Retinal pigment epithelial cell (primary cell): ENCODE measurements at regions not wholly inside any gene's neighbourhood (a gene's known extent, or its start where the extent isn't known, plus 50 kb on each side); places are given as distances from the start of the nearest gene placed in this dataset.

ENCODE experiments used
- DNase-seq: peaks from one replicate; pipeline ENCODE4 v3.0.0-alpha.2; 2010; ENCODE audit warnings: low read depth
- H3K4me3 ChIP-seq: 2 replicates; pipeline ENCODE4 v1.5.1; 2011; ENCODE audit warnings: mild to moderate bottlenecking, low read length, control low read depth, moderate library complexity
- TF ChIP-seq, protein P1 (sequence below): conservative IDR thresholded peaks from 2 replicates; pipeline ENCODE4 v1.5.1; 2011; ENCODE audit warnings: low read depth, low read length, control low read depth, inconsistent platforms

DNA sequence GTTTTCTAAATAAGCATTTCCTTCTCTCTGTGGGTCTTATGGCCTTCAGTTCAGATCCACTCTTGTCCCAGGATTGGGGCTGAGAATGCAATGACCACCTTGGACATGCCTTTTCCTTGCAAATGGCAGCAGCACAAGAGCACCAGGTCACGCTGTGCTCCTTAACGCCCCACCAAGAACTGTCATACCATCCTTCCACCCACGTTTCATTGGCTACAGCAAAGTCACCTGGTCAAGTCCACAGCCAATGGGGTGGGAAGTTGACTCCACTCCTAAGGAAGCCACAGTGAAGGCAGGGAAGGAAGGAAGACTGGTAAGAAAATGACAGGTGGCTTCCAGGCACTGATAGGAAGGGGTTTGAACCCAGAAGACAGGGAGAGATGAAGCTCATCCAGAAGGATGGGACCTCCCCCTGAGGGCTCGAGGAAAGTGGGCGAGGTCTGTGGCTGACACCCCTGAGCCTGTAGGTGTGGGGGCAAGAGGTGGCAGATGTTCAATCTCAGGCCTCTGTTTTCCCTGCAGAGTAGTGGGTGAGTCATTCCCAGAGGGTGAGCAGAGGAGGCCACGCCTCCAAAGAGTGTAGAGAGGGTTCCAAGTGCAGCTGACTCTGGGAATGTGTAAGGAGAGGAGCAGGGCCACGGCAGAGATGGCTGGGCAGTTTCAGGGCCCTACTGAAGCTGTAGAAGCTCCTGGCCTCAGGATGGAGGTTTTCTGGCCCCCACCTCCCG is 113.5 kb upstream of the VRK1 start:
- no peak overlapping the region for H3K4me3 ChIP-seq
- no peak for DNase-seq
- TF ChIP-seq, protein P1, sequence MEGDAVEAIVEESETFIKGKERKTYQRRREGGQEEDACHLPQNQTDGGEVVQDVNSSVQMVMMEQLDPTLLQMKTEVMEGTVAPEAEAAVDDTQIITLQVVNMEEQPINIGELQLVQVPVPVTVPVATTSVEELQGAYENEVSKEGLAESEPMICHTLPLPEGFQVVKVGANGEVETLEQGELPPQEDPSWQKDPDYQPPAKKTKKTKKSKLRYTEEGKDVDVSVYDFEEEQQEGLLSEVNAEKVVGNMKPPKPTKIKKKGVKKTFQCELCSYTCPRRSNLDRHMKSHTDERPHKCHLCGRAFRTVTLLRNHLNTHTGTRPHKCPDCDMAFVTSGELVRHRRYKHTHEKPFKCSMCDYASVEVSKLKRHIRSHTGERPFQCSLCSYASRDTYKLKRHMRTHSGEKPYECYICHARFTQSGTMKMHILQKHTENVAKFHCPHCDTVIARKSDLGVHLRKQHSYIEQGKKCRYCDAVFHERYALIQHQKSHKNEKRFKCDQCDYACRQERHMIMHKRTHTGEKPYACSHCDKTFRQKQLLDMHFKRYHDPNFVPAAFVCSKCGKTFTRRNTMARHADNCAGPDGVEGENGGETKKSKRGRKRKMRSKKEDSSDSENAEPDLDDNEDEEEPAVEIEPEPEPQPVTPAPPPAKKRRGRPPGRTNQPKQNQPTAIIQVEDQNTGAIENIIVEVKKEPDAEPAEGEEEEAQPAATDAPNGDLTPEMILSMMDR: no peak

DNA sequence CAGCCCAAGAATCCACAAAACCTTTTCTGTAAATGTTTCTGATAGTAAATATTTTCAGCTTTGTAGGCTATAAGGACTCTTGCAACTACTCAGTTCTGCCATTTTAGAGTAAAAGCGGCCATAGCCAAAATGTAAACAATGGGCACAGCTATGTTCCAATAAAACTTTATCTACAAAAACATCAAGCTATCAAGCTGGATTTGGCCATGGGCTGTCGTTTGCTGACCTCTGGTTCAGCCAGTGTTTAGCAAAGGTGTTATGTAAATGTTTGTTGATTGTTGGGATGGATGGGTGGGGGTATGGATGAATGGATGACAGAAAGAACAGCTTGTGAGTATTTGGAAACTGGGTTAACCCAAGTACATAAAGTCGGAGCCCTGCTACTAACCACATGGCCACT is 111.1 kb upstream of the VRK1 start:
- TF ChIP-seq, protein P1: no peak
- no peak overlapping the region for H3K4me3 ChIP-seq
- DNase-seq: no peak

DNA sequence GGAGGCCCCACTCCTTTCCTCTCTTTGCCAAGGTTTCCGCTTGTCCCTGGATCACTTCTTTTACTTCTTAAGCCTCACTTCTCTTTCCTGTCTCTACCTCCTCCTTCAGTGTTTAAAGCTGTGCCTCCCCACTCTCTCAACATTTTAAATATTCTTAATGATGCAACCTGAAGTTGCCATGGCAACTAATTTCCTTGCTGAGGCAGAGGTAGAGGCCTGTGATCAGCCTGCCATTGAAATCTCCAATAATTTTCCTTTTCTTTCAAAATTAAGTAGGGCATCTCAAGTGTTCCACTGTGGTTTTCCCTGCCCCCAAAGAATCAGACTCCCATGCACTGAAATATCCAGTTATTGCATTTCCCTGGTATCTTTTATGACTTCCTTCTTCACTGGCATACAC is 108.6 kb upstream of the VRK1 start:
- TF ChIP-seq, protein P1: no peak

DNA sequence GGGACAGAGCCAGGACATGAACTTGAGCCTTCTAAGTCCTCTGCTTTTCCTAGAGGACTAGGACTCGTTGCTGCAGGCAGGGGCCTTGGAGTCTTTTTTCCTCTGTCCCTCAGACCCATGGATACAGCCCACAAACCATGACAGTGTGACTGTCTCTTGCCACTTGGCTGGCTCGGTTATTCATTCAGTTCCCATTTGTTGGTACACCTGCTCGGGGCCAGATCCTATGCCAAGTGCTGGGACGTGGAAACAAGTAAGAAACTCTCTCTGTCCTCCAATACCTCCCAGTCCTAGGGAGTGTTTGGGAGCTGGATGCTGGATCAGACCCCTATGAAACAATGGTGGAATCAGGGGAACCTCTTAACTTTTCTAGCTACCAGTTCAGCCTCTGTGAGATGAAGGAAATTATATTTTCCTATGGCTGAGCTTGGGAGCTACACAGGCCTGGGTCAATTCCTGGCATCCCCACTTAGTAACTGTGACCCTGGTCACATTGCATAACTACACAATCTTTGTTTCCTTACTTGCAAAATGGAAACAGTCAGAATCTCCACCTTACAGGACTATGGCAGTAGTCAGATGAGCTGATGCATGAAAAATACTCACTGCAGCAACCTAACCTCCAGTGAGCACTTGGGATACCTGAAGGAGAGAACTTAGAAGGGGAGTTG is 106.3 kb upstream of the VRK1 start:
- H3K4me3 ChIP-seq: no peak overlapping the region
- no peak for DNase-seq
- TF ChIP-seq, protein P1: no peak

More for the DNA sequence above, 108.6 kb upstream of the VRK1 start:
- no peak overlapping the region for H3K4me3 ChIP-seq
- DNase-seq: no peak

DNA sequence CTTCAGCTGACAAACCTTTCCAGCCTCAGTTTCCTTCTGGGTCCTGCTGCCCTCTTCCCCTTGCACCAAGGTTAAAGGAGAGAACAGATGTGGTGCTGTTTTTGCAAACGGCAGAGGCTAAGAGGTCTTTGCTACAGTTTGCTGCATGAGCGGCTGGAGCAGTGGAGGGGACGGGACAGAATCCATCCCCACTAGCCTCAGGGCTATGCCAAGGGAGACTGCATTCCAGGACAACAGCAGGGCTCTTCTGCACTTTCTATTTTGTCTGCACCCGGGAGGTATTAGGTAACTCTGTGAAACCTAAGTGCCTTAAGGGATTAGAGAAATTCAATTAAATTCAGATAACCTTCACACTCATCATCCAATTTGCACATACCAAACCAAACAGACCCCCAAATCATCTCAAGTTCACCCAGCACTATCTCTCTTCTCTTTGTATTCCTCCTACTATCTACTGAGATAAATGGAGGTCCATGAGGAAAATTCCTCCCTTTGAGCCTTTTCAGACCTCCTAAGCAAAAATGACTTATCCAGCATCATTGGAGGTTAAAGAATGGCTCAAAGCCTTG is 103.8 kb upstream of the VRK1 start:
- H3K4me3 ChIP-seq: no peak overlapping the region
- no peak for DNase-seq
- TF ChIP-seq, protein P1: no peak

DNA sequence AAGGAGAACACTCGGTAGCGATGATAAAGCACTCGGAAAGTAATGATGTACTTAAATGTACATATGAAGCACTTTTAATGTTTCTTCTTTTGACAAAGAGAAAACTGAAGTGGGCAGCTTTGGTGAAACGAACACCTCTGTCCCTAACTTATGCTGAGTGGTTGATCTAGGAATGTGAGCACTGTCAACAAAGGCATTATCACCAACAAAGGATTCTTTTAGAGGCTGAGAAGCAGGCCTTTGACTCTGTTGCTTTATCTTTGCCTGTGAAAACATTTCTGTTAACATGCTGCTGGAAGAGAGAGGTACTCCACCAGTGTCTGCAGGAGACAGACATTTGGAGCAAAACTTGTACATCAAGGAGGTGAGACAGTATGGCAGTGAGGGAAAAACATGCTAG is 103.2 kb upstream of the VRK1 start:
- no peak for DNase-seq
- TF ChIP-seq, protein P1: no peak
- no peak overlapping the region for H3K4me3 ChIP-seq
